ENCODE measurements at regions not wholly inside any gene's neighbourhood (a gene's known extent, or its start where the extent isn't known, plus 50 kb on each side); places are given as distances from the start of the nearest gene placed in this dataset.

GRCh38 chr5:108528655-108529054 is 146.8 kb upstream of the FBXL17 start:
- H3K36me3 ChIP-seq (replicated peaks), result no peaks in the 10 kb centered on the region
- H3K27me3 ChIP-seq (replicated peaks), result no peaks in the 10 kb centered on the region
- no peak overlapping the region for H3K4me3 ChIP-seq (ENCODE audit: low read depth, low read length)
- no peak for TF ChIP-seq CTCF (IDR thresholded peaks at IDR 0.05; ENCODE audit: low read depth, low read length, missing control alignments)
- H3K27ac ChIP-seq, result no peak overlapping the region
- in situ Hi-C loops (cut with HindIII; ENCODE audit: low pct_ligation_motif_present, low sequenced_read_pairs), result no loop called here
- no peak for DNase-seq

GRCh38 chr5:108524564-108524963 is 142.7 kb upstream of the FBXL17 start:
- Histone ChIP-seq H3K36me3 (replicated peaks) (no peaks in the 10 kb centered on the region), H3K27ac (no peak overlapping the region), H3K4me3 (ENCODE audit: low read depth, low read length) (no peak overlapping the region), H3K27me3 (replicated peaks) (no peaks in the 10 kb centered on the region)
- TF ChIP-seq CTCF (IDR thresholded peaks at IDR 0.05; ENCODE audit: low read depth, low read length, missing control alignments), result no peak
- no peak for DNase-seq
- in situ Hi-C loops (cut with HindIII; ENCODE audit: low pct_ligation_motif_present, low sequenced_read_pairs), result no loop called here

- in situ Hi-C loops (cut with HindIII; ENCODE audit: low pct_ligation_motif_present, low sequenced_read_pairs), result no loop called here
- no peaks in the 10 kb centered on the region for H3K36me3 ChIP-seq (replicated peaks)
- no peak overlapping the region for H3K27ac ChIP-seq
- DNase-seq, result no peak
- no peak overlapping the region for H3K4me3 ChIP-seq (ENCODE audit: low read depth, low read length)
- no peak for TF ChIP-seq CTCF (IDR thresholded peaks at IDR 0.05; ENCODE audit: low read depth, low read length, missing control alignments)
- no peaks in the 10 kb centered on the region for H3K27me3 ChIP-seq (replicated peaks)
Measured at GRCh38 chr5:108523360-108523759, 141.5 kb upstream of the FBXL17 start.

- in situ Hi-C loops (cut with HindIII; ENCODE audit: low pct_ligation_motif_present, low sequenced_read_pairs), result no loop called here
- Histone ChIP-seq H3K27me3 (replicated peaks) (no peaks in the 10 kb centered on the region), H3K36me3 (replicated peaks) (no peaks in the 10 kb centered on the region), H3K4me3 (ENCODE audit: low read depth, low read length) (no peak overlapping the region), H3K27ac (no peak overlapping the region)
- DNase-seq, result peak; percentile 67
- peak; percentile 64 for TF ChIP-seq CTCF (IDR thresholded peaks at IDR 0.05; ENCODE audit: low read depth, low read length, missing control alignments)
Measured at GRCh38 chr5:108521841-108522506, 140.1 kb upstream of the FBXL17 start.

GRCh38 chr5:108521011-108521700 is 139.3 kb upstream of the FBXL17 start:
- no peak for DNase-seq
- no peak for TF ChIP-seq CTCF (IDR thresholded peaks at IDR 0.05; ENCODE audit: low read depth, low read length, missing control alignments)
- H3K27me3 ChIP-seq (replicated peaks), result no peaks in the 10 kb centered on the region
- in situ Hi-C loops (cut with HindIII; ENCODE audit: low pct_ligation_motif_present, low sequenced_read_pairs), result no loop called here
- H3K4me3 ChIP-seq (ENCODE audit: low read depth, low read length), result no peak overlapping the region
- no peaks in the 10 kb centered on the region for H3K36me3 ChIP-seq (replicated peaks)
- no peak overlapping the region for H3K27ac ChIP-seq

All from brain microvascular endothelial cell (primary cell).